Heart right ventricle (tissue), 16 donors: ENCODE measurements at regions not wholly inside any gene's neighbourhood (a gene's known extent, or its start where the extent isn't known, plus 50 kb on each side); places are given as distances from the start of the nearest gene placed in this dataset.

Source experiments
- ATAC-seq, 8 donors: fragments of 200-7000 bp; cut with Tn5 transposase; one replicate each; pipeline ENCODE4 v1.9.1; 2020; ENCODE audit warnings: mild to moderate bottlenecking in 8 of 8, moderate library complexity in 8 of 8, moderate number of reproducible peaks in 1 of 8
- DNase-seq, 2 donors: peaks; one replicate each; pipeline ENCODE4 v3.0.0-alpha.2; 2020
- H3K27ac ChIP-seq, 10 donors: fragments of 200-600 bp; sonication (generic) in 2 of 10; one replicate each; pipeline versions ENCODE4 v1.5.0 to v1.8.0; 2020 to 2022; ENCODE audit warnings: mild to moderate bottlenecking in 3 of 10
- H3K27me3 ChIP-seq, 7 donors: fragments of 200-600 bp; one replicate each; pipeline ENCODE4 v1.8.0; 2021 to 2022; ENCODE audit warnings: mild to moderate bottlenecking in 2 of 7
- H3K36me3 ChIP-seq, 9 donors: fragments of 200-600 bp; sonication (generic) in 1 of 9; one replicate each; pipeline versions ENCODE4 v1.5.0 to v1.8.0; 2020 to 2022; ENCODE audit warnings: mild to moderate bottlenecking in 2 of 9
- H3K4me1 ChIP-seq, 9 donors: fragments of 200-600 bp; sonication (generic) in 1 of 9; one replicate each; pipeline versions ENCODE4 v1.5.0 to v1.8.0; 2020 to 2022; ENCODE audit warnings: mild to moderate bottlenecking in 4 of 9
- H3K4me3 ChIP-seq, 10 donors: fragments of 200-600 bp; sonication (generic) in 2 of 10; one replicate each; pipeline versions ENCODE4 v1.5.0 to v1.8.0; 2020 to 2022; ENCODE audit warnings: mild to moderate bottlenecking in 7 of 10, moderate library complexity in 2 of 10
- H3K9me3 ChIP-seq, 11 donors: fragments of 200-600 bp in 10 of 11; sonication (generic) in 2 of 11; one replicate each; pipeline versions ENCODE4 v1.5.0 to v1.8.0; 2013 to 2022; ENCODE audit warnings: mild to moderate bottlenecking in 2 of 11, control low read depth in 1 of 11, moderate library complexity in 1 of 11
- WGBS, 2 donors: extraction: QIAGEN DNeasy Blood & Tissue Kit; methylation state at CpG; one replicate each; pipeline ENCODE4 v1.1.7; 2013; ENCODE audit warnings: inconsistent platforms in 1 of 2; 5-methylcytosine and 5-hydroxymethylcytosine counted together
- intact Hi-C, 10 donors: fragments of 100-400 bp; cut with DNase I; formaldehyde crosslinking; loops; one replicate each; pipeline versions ENCODE4 v1.11.1 to v1.14.2; 2022
- TF ChIP-seq, protein P1 (sequence below), 9 donors: fragments of 200-600 bp; sonication (generic) in 2 of 9; IDR thresholded peaks; one replicate each; pipeline versions ENCODE4 v1.5.0 to v1.8.0; 2021 to 2022; ENCODE audit warnings: antibody characterized with exemption in 9 of 9, mild to moderate bottlenecking in 5 of 9, moderate library complexity in 1 of 9
- donor health status: Arrhythmogenic right ventricular cardiomyopathy.
- donor health status: ischemic (EF 13 %, LVEDD 7.1; RV severe dilation, severe dysfunction).
- donor health status: healthy with polysubstance abuse.
- donor health status: DM: no; HTN: yes; CAD: no.
- donor health status: DM: no; HTN: no; CAD: no.
- donor health status: ischemic (EF 25% LVEDD 6.9; RV normal size, moderate dysfunction).
- donor health status: ischemic (EF 25% LVEDD 5.7; RV mildly dilated, moderate dysfunction).
- donor health status: healthy.
- donor health status: DM: yes; HTN: yes; CAD: no.
- donor health status: Ischemic cardiomyopathy.
- donor health status: ischemic (EF 35%, LVEDD 5.7; RV mildly dilated, moderate dysfunction).
- donor health status: nonischemic (EF 11% LVEDD 7.7; RV severe dilation, severe dysfunction).
- donor health status: DM: yes; HTN: yes; CAD: no.
- donor health status: PGD.
- donor health status: ischemic (EF 29% LVEDD 5.4; RV normal size, mild dysfunction).
- donor health status: nonischemic (EF 23%, LVEDD 6.1; RV moderate dilation, normal function).

DNA sequence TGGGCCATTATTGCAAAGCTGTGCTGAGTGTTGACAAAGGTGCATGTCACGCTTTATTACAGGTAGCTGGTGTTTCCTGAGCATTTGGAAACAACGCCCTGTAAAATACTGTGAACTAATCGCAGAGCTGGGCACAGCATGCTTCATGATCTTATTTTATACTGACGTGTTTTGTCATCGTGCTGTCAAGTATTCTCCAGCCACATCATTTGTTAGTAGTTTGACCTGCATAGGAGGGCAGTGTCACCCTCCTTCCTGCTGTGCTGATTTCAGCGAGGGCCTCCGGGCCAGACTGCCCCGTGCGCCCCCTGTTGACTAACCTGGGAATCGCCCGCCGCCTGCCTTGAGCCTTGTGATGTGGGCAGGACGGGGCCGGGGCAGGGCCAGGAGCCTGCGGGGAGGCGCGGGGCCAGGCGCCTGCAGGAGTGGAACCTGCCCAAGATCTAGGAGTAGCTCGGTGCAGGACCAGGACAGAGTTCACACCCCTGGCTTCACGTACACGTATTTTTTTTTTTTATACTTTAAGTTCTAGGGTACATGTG is 820.7 kb downstream of the KCNJ18 start:
- ATAC-seq = no peak
- Histone ChIP-seq H3K9me3 (peaks cover 0 to 20% (median 0%) of the 10 kb centered on the region in 11 donors), H3K27ac (no peak overlapping the region), H3K4me3 (no peak overlapping the region), H3K4me1 (no peaks in the 10 kb centered on the region), H3K36me3 (no peaks in the 10 kb centered on the region), H3K27me3 (no peaks in the 10 kb centered on the region)
- intact Hi-C loops = no loop called here
- 70% methylated on average over 21 of the region's 21 CpGs for WGBS, 2 donors
- no peak for DNase-seq
- TF ChIP-seq, protein P1, sequence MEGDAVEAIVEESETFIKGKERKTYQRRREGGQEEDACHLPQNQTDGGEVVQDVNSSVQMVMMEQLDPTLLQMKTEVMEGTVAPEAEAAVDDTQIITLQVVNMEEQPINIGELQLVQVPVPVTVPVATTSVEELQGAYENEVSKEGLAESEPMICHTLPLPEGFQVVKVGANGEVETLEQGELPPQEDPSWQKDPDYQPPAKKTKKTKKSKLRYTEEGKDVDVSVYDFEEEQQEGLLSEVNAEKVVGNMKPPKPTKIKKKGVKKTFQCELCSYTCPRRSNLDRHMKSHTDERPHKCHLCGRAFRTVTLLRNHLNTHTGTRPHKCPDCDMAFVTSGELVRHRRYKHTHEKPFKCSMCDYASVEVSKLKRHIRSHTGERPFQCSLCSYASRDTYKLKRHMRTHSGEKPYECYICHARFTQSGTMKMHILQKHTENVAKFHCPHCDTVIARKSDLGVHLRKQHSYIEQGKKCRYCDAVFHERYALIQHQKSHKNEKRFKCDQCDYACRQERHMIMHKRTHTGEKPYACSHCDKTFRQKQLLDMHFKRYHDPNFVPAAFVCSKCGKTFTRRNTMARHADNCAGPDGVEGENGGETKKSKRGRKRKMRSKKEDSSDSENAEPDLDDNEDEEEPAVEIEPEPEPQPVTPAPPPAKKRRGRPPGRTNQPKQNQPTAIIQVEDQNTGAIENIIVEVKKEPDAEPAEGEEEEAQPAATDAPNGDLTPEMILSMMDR (IDR thresholded peaks at IDR 0.05) = no peak

DNA sequence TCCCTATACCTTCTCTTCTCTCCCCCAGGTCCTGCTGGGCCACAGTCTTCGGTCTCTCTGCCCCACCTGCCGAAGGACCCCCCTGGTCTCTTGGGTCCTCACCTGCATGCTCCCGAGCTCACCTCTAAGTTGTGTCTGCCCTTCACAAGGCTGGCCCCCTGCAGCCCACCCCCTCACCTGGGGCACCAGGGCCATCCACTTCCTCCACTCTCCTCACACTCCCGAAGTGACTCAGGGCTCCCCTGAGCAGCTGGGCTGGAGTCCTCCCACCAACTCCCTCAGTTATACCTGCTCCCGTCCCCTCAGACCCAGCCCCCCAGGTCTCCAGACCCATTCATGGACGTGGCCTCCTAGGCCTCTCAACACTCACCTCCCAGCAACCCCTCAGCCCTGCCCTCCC is 822.0 kb downstream of the KCNJ18 start:
- Histone ChIP-seq H3K27ac (no peak overlapping the region), H3K9me3 (peaks cover 0 to 24% (median 0%) of the 10 kb centered on the region in 11 donors), H3K4me1 (no peaks in the 10 kb centered on the region), H3K4me3 (no peak overlapping the region), H3K36me3 (no peaks in the 10 kb centered on the region), H3K27me3 (no peaks in the 10 kb centered on the region)
- no peak for DNase-seq
- intact Hi-C loops = no loop called here
- TF ChIP-seq, protein P1 (IDR thresholded peaks at IDR 0.05) = no peak
- WGBS, 2 donors = 64 to 70% methylated on average over 6 of the region's 6 CpGs
- no peak for ATAC-seq

DNA sequence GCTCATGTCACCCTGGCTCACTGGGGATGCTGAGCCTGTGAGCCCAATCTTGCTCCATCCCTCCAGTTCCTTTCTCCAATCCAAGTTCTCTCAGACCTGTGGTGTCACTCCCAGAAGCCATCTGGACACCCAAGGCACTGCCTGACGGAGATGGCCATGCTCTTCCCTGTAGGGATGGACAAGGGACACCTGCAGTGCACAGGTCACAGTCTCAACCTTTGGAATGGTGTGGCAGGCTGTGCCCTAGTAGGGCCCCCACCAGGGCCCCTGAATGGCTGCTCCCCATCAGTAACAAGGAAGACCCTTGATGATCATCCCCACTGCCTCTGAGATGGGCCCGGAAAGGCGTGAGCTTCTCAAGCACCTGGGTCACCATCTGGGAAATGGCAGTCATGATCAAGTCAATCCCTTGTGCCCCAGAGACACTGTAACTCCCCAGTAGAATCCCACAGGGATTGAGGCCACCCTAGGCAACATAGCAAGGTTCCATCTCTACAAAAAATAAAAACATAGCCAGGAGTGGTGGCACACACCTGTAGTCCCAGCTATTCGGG is 822.5 kb downstream of the KCNJ18 start:
- TF ChIP-seq, protein P1 (IDR thresholded peaks at IDR 0.05) = no peak
- ATAC-seq (no peak), DNase-seq (no peak)
- WGBS, 2 donors = 70 to 77% methylated on average over 4 of the region's 4 CpGs
- Histone ChIP-seq H3K9me3 (peaks cover 0 to 24% (median 0%) of the 10 kb centered on the region in 11 donors), H3K27me3 (no peaks in the 10 kb centered on the region), H3K36me3 (no peaks in the 10 kb centered on the region), H3K27ac (no peak overlapping the region), H3K4me3 (no peak overlapping the region), H3K4me1 (no peaks in the 10 kb centered on the region)
- intact Hi-C loops = loop anchor here in 1 of 10 donors (5.0 kb wide), 1 partner anchor 38 kb away; no protein-coding TSS in a partner anchor

DNA sequence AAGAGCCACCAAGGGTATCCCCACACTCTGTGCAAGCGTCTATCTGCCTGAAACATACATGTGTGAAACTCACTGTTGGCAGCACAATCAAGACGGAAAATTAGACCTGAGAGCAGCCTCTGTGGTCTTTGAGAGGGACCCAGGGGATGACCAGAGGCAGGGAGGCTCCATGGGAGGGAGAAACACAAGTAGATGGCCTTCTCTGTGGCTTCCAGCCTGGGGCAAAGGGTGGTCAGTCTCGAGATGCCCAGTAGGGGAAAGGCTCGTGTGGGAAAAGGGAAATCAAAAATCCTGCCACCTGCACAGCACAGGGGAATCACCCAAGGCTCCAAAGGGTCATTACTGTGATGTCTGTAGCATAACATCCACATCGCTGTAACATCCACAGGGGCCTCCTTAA is 823.3 kb downstream of the KCNJ18 start:
- WGBS, 2 donors = 38 to 53% methylated on average over 5 of the region's 5 CpGs
- Histone ChIP-seq H3K4me3 (no peak overlapping the region), H3K27ac (no peak overlapping the region), H3K36me3 (no peaks in the 10 kb centered on the region), H3K27me3 (no peaks in the 10 kb centered on the region), H3K4me1 (no peaks in the 10 kb centered on the region), H3K9me3 (peaks cover 0 to 24% (median 0%) of the 10 kb centered on the region in 11 donors)
- ATAC-seq (no peak), DNase-seq (no peak)
- intact Hi-C loops = loop anchor here in 1 of 10 donors (5.0 kb wide), 1 partner anchor 38 kb away; no protein-coding TSS in a partner anchor
- TF ChIP-seq, protein P1 (IDR thresholded peaks at IDR 0.05) = no peak
